IPS-18a (cell line): ENCODE measurements at regions not wholly inside any gene's neighbourhood (a gene's known extent, or its start where the extent isn't known, plus 50 kb on each side); places are given as distances from the start of the nearest gene placed in this dataset.

ENCODE experiments used
- H3K27ac ChIP-seq: one replicate; pipeline ENCODE4 v1.5.1; 2013; ENCODE audit warnings: low read length
- H3K27me3 ChIP-seq: one replicate; pipeline ENCODE4 v1.6.1; 2013; ENCODE audit warnings: mild to moderate bottlenecking, low read length; ENCODE audit not compliant: control insufficient read depth, insufficient read depth
- H3K36me3 ChIP-seq: one replicate; pipeline ENCODE4 v1.6.1; 2013; ENCODE audit warnings: low read depth, low read length; ENCODE audit not compliant: control insufficient read depth
- H3K4me1 ChIP-seq: one replicate; pipeline ENCODE4 v1.6.1; 2013; ENCODE audit warnings: low read depth, low read length; ENCODE audit not compliant: control insufficient read depth
- H3K4me3 ChIP-seq: one replicate; pipeline ENCODE4 v1.5.1; 2013; ENCODE audit warnings: low read length
- H3K9ac ChIP-seq: one replicate; pipeline ENCODE4 v1.6.1; 2013; ENCODE audit warnings: mild to moderate bottlenecking, low read length, moderate library complexity
- H3K9me3 ChIP-seq: one replicate; pipeline ENCODE4 v1.6.1; 2013; ENCODE audit warnings: low read depth, low read length; ENCODE audit not compliant: control insufficient read depth

- H3K27ac ChIP-seq: no peak overlapping the region
- H3K4me1 ChIP-seq: peaks cover 7% of the 10 kb centered on the region
- H3K27me3 ChIP-seq: peaks cover 18% of the 10 kb centered on the region
- H3K9me3 ChIP-seq: no peaks in the 10 kb centered on the region
- no peak overlapping the region for H3K4me3 ChIP-seq
- H3K36me3 ChIP-seq: no peaks in the 10 kb centered on the region
- H3K9ac ChIP-seq: no peak overlapping the region
Measured at GRCh38 chr20:61118429-61119224, 133.4 kb upstream of the CDH4 start.

GRCh38 chr20:61119273-61119672, 132.8 kb upstream of the CDH4 start:
- H3K27me3 ChIP-seq: peaks cover 14% of the 10 kb centered on the region
- H3K4me1 ChIP-seq: peaks cover 7% of the 10 kb centered on the region
- no peak overlapping the region for H3K27ac ChIP-seq
- no peak overlapping the region for H3K9ac ChIP-seq
- no peaks in the 10 kb centered on the region for H3K36me3 ChIP-seq
- H3K4me3 ChIP-seq: no peak overlapping the region
- H3K9me3 ChIP-seq: no peaks in the 10 kb centered on the region

GRCh38 chr20:61119794-61120410, 132.2 kb upstream of the CDH4 start:
- Histone ChIP-seq H3K9ac (no peak overlapping the region), H3K9me3 (no peaks in the 10 kb centered on the region), H3K4me1 (peaks cover 7% of the 10 kb centered on the region), H3K36me3 (no peaks in the 10 kb centered on the region), H3K27ac (no peak overlapping the region), H3K27me3 (peaks cover 13% of the 10 kb centered on the region), H3K4me3 (no peak overlapping the region)

GRCh38 chr20:61120595-61121515, 131.2 kb upstream of the CDH4 start:
- H3K4me1 ChIP-seq: peaks cover 7% of the 10 kb centered on the region
- no peaks in the 10 kb centered on the region for H3K36me3 ChIP-seq
- peaks cover 13% of the 10 kb centered on the region for H3K27me3 ChIP-seq
- no peak overlapping the region for H3K9ac ChIP-seq
- no peak overlapping the region for H3K4me3 ChIP-seq
- no peak overlapping the region for H3K27ac ChIP-seq
- H3K9me3 ChIP-seq: no peaks in the 10 kb centered on the region

- H3K27ac ChIP-seq: no peak overlapping the region
- H3K27me3 ChIP-seq: peaks cover 13% of the 10 kb centered on the region
- no peaks in the 10 kb centered on the region for H3K36me3 ChIP-seq
- no peak overlapping the region for H3K4me3 ChIP-seq
- H3K4me1 ChIP-seq: peaks cover 7% of the 10 kb centered on the region
- H3K9me3 ChIP-seq: no peaks in the 10 kb centered on the region
- no peak overlapping the region for H3K9ac ChIP-seq
Measured at GRCh38 chr20:61121661-61122060, 130.4 kb upstream of the CDH4 start.

- peaks cover 7% of the 10 kb centered on the region for H3K4me1 ChIP-seq
- H3K4me3 ChIP-seq: no peak overlapping the region
- H3K27me3 ChIP-seq: peaks cover 4% of the 10 kb centered on the region
Measured at GRCh38 chr20:61123286-61123685, 128.8 kb upstream of the CDH4 start.

GRCh38 chr20:61123751-61124368, 128.2 kb upstream of the CDH4 start:
- Histone ChIP-seq H3K9ac (no peak overlapping the region), H3K4me3 (no peak overlapping the region), H3K27ac (no peak overlapping the region), H3K9me3 (no peaks in the 10 kb centered on the region), H3K36me3 (no peaks in the 10 kb centered on the region), H3K27me3 (no peaks in the 10 kb centered on the region), H3K4me1 (peaks cover 7% of the 10 kb centered on the region)

More at GRCh38 chr20:61123286-61123685, 128.8 kb upstream of the CDH4 start:
- H3K9me3 ChIP-seq: no peaks in the 10 kb centered on the region
- H3K27ac ChIP-seq: no peak overlapping the region
- no peak overlapping the region for H3K9ac ChIP-seq
- no peaks in the 10 kb centered on the region for H3K36me3 ChIP-seq

GRCh38 chr20:61125076-61125475, 127.0 kb upstream of the CDH4 start:
- Histone ChIP-seq H3K27ac (no peak overlapping the region), H3K4me1 (peaks cover 2% of the 10 kb centered on the region), H3K36me3 (no peaks in the 10 kb centered on the region), H3K4me3 (no peak overlapping the region), H3K9me3 (no peaks in the 10 kb centered on the region), H3K9ac (no peak overlapping the region), H3K27me3 (peaks cover 5% of the 10 kb centered on the region)

GRCh38 chr20:61125546-61126180, 126.4 kb upstream of the CDH4 start:
- Histone ChIP-seq H3K4me3 (no peak overlapping the region), H3K27me3 (peaks cover 10% of the 10 kb centered on the region), H3K36me3 (no peaks in the 10 kb centered on the region), H3K4me1 (no peaks in the 10 kb centered on the region), H3K27ac (no peak overlapping the region), H3K9ac (no peak overlapping the region), H3K9me3 (no peaks in the 10 kb centered on the region)

GRCh38 chr20:61126369-61127195, 125.5 kb upstream of the CDH4 start:
- Histone ChIP-seq H3K9ac (no peak overlapping the region), H3K27ac (no peak overlapping the region), H3K4me1 (no peaks in the 10 kb centered on the region), H3K27me3 (peaks cover 17% of the 10 kb centered on the region), H3K4me3 (no peak overlapping the region), H3K36me3 (no peaks in the 10 kb centered on the region), H3K9me3 (no peaks in the 10 kb centered on the region)
